ENCODE measurements at regions not wholly inside any gene's neighbourhood (a gene's known extent, or its start where the extent isn't known, plus 50 kb on each side); places are given as distances from the start of the nearest gene placed in this dataset.

- no peak for DNase-seq
These were observed 228.8 kb downstream of the CDH11 start for GRCh38 chr16:64892835-64893785.

- DNase-seq = no peak
These were observed 232.4 kb downstream of the CDH11 start for GRCh38 chr16:64889446-64889845.

- no peak for DNase-seq
These were observed 234.2 kb downstream of the CDH11 start for GRCh38 chr16:64887651-64888050.

GRCh38 chr16:64882078-64882784 lies 239.6 kb downstream of the CDH11 start:
- no peak for DNase-seq

DNA sequence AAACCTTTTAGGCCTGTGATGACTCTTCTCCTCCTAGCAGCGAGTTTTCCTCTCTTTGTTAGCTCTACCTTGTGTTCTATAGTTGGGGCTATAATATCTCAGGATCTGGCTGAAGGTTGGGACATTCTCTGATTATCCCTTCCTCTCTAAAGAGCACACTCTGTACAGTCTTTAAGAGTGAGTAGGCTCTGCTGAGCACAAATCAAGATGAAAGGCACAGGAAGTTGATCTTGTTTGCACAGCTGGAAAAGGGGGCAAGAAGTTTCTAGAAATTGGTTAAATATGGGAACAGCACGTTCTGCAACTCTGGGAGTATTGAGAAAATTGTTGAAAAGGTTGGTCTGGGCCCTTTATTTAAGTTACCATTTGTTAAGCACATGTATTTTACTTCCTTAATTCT lies 240.9 kb downstream of the CDH11 start:
- no peak for DNase-seq

- DNase-seq = no peak
These were observed 241.9 kb downstream of the CDH11 start for GRCh38 chr16:64880006-64880405.

- no peak for DNase-seq
These were observed 242.9 kb downstream of the CDH11 start for GRCh38 chr16:64878940-64879339.

DNA sequence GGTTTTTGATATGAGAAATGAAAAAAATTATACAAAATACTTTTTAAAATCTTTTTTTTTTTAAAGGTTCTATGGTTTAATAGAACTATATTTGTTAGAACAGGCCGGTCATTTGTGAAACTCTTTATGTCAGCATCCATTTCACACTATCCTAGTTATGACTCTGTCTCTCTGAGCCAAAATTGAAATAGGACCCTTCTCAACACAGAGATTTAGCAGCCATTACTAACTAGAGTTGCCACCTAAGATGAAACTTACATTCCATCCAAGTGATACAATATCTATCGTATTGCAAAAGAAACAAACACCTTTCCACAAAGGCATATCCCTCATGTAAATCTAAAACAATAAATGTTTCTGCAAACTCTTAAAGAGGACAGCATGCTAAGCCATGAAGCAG lies 249.8 kb downstream of the CDH11 start:
- DNase-seq = no peak

DNA sequence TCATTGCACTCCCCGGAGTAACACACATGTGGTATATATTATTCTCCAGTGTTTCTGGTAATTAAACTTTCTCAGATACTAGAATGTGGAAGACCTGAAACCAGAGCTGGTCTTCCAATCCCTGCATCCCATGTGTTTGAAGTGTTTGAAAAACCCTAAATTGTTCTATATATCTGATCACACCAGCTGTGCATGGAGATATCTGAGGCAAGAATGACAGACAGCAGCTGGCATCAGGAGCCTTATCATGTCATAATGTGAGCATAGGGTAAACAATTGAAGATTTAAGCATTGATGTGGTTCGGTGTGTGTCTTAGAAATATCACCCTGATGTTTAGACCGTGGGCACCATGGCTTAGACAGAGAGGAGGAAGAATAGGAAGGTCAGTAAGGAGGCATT lies 251.0 kb downstream of the CDH11 start:
- no peak for DNase-seq

- DNase-seq = no peak
These were observed 252.1 kb downstream of the CDH11 start for GRCh38 chr16:64869781-64870180.

DNA sequence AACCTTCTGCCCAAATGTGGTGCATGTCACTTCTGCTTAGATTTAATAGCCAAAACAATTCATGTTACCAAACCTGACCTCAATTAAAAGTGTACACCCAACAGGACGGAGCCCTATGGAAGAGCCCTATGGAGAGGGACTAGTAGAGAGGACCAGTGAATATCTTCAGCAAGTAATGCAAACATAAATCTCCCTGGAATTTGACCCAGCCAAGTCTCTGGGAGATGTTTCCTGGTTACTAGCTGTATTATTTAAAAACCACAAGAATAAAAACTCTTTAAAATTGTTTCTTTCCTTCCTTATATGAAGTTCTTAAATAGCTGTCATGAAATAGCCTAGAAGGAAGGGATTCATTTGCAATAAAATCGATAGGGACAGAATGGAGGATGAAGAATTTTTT lies 255.8 kb downstream of the CDH11 start:
- no peak for DNase-seq

- DNase-seq = no peak
These were observed 256.7 kb downstream of the CDH11 start for GRCh38 chr16:64865069-64865696.

DNA sequence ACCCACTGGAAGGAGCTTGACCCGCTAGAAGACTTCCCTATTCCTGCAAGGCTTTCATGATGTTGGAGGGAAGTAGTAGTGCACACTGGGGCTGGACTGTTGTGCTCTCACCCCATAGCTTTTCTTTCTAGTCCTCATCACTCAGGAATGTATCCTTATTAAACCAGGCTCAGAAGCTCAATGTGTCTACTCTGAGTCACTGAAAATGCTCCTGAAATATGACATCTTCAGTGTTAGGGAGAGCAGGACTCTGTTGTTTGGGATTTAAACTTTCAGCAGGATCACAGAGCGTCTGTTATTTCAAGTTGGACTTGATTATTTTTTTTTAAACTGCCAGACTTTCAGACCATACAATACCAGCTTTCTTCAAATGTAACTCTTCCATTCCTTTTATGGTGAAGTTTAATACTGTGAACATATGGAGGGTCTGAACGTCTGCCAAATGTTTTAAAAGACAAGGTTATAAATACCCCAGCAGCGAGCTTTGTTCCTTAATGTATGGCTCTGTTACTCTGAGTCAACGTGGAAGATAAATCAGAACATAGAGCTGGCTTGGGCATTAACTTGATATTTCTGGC lies 257.5 kb downstream of the CDH11 start:
- DNase-seq = no peak

DNA sequence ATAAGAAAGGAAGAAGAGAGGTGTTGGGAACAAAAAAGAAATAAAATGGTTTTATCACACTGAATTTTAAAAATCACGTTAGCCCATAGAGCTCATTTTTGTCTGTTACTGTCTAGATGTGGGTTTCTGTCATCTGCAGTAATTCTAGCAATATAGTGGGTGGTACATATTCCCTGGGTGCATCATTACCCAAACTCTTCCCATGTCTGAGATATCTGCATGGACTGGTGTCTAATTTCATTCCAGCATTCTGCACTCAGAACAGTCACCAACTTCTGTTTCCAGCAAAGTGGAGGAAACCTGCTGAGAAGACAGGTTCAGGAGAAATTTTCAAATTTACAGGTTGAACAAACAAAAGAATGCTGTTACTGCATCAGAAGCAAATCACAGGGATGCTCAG lies 263.8 kb downstream of the CDH11 start:
- DNase-seq = no peak

DNA sequence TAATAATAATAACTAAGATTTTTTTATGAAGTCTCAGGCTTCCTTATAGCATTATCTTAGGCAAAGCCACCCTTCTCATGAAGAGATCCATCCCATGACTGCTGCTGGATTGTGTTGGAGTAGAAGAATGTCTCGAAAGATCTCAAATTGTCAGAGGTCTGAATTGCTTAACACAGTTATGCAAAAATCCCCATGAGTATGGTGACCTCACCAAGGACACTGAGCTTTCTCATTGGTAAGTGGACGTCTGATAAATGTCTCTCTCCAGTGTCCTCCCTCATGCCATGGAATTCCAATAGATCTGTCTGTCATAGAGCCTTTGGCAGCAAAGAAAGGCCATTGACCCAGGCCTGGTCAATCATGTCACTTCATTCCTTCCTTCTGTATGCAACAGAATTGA lies 264.5 kb downstream of the CDH11 start:
- DNase-seq = no peak

DNA sequence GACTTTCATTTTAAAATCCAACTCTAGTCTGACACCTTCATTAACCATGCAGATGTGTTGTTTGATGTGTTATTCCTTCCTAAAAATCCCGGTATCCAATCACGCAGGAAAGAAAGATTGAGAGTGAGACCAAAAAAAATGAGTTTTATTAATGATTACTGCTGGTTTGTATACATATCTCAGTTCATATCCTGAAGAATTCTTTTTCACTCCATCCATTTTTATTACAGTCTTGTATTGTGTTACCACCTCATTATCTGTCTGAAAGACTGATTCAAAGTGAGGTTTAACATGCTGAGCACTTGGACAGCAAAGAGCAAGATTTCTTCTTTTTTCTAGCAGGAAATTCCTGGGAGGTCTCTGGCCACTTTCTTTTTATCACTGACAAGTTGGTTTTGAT lies 268.3 kb downstream of the CDH11 start:
- no peak for DNase-seq

- DNase-seq = no peak
These were observed 274.9 kb downstream of the CDH11 start for GRCh38 chr16:64846966-64847365.

DNA sequence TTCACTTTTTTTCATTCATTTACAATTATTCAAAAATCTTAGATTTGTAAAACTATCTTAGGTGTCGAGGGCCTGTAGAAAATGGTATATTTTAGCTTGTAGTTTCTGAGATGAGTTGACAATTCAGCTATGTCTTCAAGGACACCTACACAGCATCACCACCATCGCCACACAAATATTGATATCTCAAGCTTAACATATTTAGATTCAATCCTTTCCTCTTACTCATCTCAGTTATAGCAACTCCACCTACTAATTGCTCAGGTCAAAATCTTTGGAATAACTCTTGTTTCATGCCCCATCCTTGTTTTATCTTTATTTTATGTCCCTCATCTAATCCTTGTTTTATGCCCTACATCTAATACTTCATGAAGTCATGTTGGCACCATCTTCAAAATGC lies 276.8 kb downstream of the CDH11 start:
- DNase-seq = no peak

- DNase-seq = no peak
These were observed 280.4 kb downstream of the CDH11 start for GRCh38 chr16:64841482-64841881.

GRCh38 chr16:64841071-64841470 lies 280.8 kb downstream of the CDH11 start:
- DNase-seq = no peak

DNA sequence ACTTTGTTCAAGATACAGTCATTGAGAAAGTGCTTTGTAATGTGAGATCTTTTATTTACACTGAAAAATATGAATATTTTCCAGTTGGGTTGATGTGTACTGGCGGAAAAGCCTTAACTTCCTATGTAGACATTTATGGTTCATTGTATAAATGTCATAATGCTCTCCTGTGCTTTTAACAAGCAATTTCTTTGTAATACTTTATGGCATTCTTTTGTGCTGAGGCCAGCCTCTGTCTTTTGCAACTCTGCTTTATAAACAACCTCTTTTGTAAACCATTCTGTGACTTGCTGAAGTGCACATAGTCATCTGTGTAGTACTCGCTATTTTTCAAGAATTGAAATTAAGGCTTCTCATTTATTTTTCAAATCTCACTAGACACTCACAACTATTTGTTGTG lies 291.2 kb downstream of the CDH11 start:
- no peak for DNase-seq

- no peak for DNase-seq
These were observed 292.2 kb downstream of the CDH11 start for GRCh38 chr16:64829678-64830077.

GRCh38 chr16:64826374-64826773 lies 295.5 kb downstream of the CDH11 start:
- no peak for DNase-seq

Measured in DMS53 (cell line).